ENCODE measurements at regions not wholly inside any gene's neighbourhood (a gene's known extent, or its start where the extent isn't known, plus 50 kb on each side); places are given as distances from the start of the nearest gene placed in this dataset.
"Not testable (repeated sequence)": the region's sequence is repeated elsewhere in the genome, so short reads cannot be mapped to it uniquely, and the experiment has no call there.

GRCh38 chr3:65144791-65145351 is 457.1 kb upstream of the ADAMTS9 start:
- DNase-seq (no peak), ATAC-seq (no peak)
- Histone ChIP-seq H3K4me3 (no peak overlapping the region), H3K4me1 (no peaks in the 10 kb centered on the region), H3K27me3 (no peaks in the 10 kb centered on the region), H3K9me3 (no peaks in the 10 kb centered on the region), H3K36me3 (no peaks in the 10 kb centered on the region), H3K27ac (no peak overlapping the region)
- intact Hi-C loops (cut with DNase I) = no loop called here
- no peak for TF ChIP-seq CTCF (IDR thresholded peaks at IDR 0.05)

- intact Hi-C loops (cut with DNase I) = no loop called here
These were observed 454.7 kb upstream of the ADAMTS9 start for GRCh38 chr3:65142456-65142855.

GRCh38 chr3:65138556-65138955 is 450.8 kb upstream of the ADAMTS9 start:
- Histone ChIP-seq H3K9me3 (no peaks in the 10 kb centered on the region), H3K4me3 (no peak overlapping the region), H3K4me1 (no peaks in the 10 kb centered on the region), H3K27ac (no peak overlapping the region), H3K27me3 (no peaks in the 10 kb centered on the region), H3K36me3 (no peaks in the 10 kb centered on the region)
- DNase-seq = no peak
- intact Hi-C loops (cut with DNase I) = no loop called here
- ATAC-seq = no peak
- no peak for TF ChIP-seq CTCF (IDR thresholded peaks at IDR 0.05)

More at GRCh38 chr3:65142456-65142855, 454.7 kb upstream of the ADAMTS9 start:
- no peak for ATAC-seq
- no peaks in the 10 kb centered on the region for H3K4me1 ChIP-seq
- no peak for TF ChIP-seq CTCF (IDR thresholded peaks at IDR 0.05)
- DNase-seq = no peak
- no peaks in the 10 kb centered on the region for H3K9me3 ChIP-seq
- no peaks in the 10 kb centered on the region for H3K27me3 ChIP-seq
- H3K4me3 ChIP-seq = no peak overlapping the region
- no peak overlapping the region for H3K27ac ChIP-seq
- H3K36me3 ChIP-seq = no peaks in the 10 kb centered on the region

GRCh38 chr3:65133752-65134151 is 446.0 kb upstream of the ADAMTS9 start:
- H3K4me3 ChIP-seq; DNase-seq; H3K27me3 ChIP-seq; ATAC-seq; intact Hi-C loops (cut with DNase I); H3K36me3 ChIP-seq; H3K4me1 ChIP-seq; H3K9me3 ChIP-seq; H3K27ac ChIP-seq: not testable (repeated sequence)

- TF ChIP-seq CTCF (IDR thresholded peaks at IDR 0.05) = no peak
- Histone ChIP-seq H3K4me1 (no peaks in the 10 kb centered on the region), H3K9me3 (peaks cover 0 to 3% of the 10 kb centered on the region in 2 donors)
These were observed 443.0 kb upstream of the ADAMTS9 start for GRCh38 chr3:65130782-65131181.

GRCh38 chr3:65128346-65128745 is 440.5 kb upstream of the ADAMTS9 start:
- no peaks in the 10 kb centered on the region for H3K27me3 ChIP-seq
- no peak overlapping the region for H3K27ac ChIP-seq
- ATAC-seq = no peak
- intact Hi-C loops (cut with DNase I) = no loop called here
- peaks cover 0 to 3% of the 10 kb centered on the region in 2 donors for H3K9me3 ChIP-seq
- no peak for TF ChIP-seq CTCF (IDR thresholded peaks at IDR 0.05)
- H3K4me1 ChIP-seq = no peaks in the 10 kb centered on the region
- no peak for DNase-seq
- H3K36me3 ChIP-seq = no peaks in the 10 kb centered on the region
- H3K4me3 ChIP-seq = no peak overlapping the region

More at GRCh38 chr3:65130782-65131181, 443.0 kb upstream of the ADAMTS9 start:
- Histone ChIP-seq H3K4me3 (no peak overlapping the region), H3K36me3 (no peaks in the 10 kb centered on the region), H3K27me3 (no peaks in the 10 kb centered on the region), H3K27ac (no peak overlapping the region)
- intact Hi-C loops (cut with DNase I) = no loop called here
- no peak for DNase-seq
- peak; percentile 50 for ATAC-seq
